IPS-NIHi11 (cell line): ENCODE measurements at regions not wholly inside any gene's neighbourhood (a gene's known extent, or its start where the extent isn't known, plus 50 kb on each side); places are given as distances from the start of the nearest gene placed in this dataset.

Experiments
- DNase-seq: peaks from one replicate; pipeline ENCODE4 v3.0.0; 2012; ENCODE audit warnings: mixed read lengths, low spot score

DNA sequence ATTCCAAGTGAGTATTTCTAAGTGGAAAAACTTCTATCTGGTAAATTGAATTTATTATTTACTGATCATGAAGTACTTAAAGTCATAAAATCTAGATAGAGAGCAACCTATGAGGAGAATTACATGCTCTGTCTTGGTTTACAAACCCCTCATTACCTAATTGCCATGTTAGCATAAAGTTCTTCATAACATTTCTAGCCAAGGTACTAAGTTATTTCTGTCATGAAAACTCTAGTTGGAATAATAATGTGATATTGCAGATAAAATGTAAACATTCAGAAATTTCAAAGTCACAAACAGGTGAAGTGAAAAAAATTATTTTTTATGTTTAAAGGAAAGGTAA is 228.6 kb downstream of the TTLL7 start:
- no peak for DNase-seq

DNA sequence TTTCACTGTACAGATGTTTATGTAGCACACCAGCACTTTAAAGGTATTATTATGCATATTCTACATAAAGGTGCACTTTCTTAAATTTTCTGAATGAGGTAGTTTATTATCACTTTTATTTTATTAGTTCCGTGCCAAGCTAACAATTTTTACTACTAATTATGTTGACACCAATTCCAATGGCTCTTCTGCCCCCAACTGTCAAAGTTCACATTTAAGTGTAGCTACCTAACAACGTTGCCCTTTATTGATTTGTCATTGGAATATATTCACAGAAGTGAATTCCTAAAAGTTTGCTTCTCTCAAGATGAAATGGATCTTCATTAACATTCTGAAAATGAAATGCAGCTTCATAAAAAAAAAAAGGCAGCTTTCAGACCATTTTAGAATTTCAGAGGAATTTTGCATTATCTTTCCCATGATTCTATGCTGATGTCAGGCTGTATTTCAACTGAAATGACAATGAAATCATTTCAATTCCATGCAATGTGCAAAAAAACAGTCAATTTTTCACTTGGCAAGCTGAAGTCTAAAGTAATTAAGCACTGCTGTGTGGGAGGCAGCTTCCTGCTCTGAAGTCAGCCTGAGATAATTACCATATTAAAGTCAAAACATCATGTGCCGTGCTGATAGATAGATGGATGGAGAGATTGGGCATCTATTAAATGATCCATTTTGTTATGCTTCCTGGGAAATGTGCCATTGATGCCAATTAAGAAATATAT is 229.2 kb downstream of the TTLL7 start:
- no peak for DNase-seq

DNA sequence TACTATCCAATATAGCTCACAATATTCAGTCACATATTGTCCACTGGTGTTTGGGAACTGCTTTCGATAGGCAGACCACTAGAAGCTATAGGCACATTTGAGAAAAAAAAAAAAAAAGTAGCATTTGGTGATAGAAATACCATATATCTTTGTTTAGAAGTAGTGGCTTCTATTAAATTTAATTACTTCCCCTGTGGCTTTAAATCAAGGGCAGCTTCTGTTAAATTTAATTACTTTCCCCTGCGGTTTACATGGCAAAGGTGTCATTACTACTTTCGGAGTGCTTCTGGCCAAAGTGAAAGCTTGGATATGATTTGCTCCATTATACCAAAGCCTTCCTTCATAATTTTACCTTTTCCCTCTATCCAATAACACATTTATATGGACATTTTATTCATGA is 229.9 kb downstream of the TTLL7 start:
- DNase-seq = no peak

DNA sequence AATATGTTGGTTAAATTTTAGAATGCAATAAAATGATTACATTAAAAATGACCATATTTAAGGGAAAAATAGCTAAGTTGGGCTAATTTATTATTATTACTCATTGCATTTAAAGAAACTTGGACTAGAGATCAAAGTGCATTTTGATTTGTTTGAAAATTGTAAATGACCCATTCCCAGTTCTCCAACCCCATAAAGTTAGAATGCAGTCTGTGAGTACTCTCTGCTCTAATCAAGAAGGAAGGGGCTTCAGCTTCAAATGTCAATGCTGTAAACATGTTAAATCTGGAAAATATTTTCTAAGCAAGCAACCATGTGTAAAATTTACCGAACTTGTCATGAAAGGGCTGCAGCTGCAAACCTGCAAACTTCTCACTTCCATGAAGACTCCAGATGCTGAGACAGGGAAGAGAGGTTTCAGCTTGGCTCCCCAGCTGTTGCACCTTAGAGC is 232.7 kb downstream of the TTLL7 start:
- no peak for DNase-seq

DNA sequence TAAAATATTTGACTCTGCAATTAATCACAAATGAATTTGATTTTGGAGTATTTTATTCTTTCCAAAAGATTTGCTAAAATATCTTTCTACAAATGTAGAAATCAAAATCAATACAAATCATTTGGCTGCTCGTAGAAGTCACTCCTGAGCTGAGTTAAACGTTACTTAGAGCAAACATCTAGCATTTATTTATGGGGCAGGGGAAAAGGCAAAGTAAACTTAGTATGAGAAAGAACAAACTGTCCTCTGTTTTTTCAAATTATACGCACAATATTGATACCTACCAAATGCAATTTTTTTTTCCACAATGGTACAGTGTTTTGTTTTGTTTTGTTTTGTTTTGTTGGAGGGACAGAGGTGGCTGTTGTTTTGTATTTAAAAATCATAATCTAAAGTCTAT is 233.8 kb downstream of the TTLL7 start:
- no peak for DNase-seq

DNA sequence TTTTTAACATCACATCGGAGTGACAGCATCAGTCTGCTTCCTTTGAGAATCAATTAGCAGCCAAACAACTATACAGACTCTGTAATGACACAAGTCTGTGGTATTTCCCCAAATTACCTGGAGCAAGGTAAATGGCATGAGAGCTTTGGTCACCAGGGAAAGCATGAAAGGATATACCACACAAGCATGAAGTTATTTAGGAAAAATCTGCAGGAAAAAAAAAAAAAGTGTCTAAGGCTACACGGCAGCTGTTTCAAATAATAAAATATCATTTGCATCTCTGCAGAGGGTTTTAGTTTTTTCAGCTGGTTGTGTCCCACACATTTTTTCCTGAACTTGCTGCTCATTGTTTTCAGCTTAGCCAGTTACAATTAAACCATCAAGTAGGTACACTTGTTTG is 234.7 kb downstream of the TTLL7 start:
- DNase-seq = no peak

DNA sequence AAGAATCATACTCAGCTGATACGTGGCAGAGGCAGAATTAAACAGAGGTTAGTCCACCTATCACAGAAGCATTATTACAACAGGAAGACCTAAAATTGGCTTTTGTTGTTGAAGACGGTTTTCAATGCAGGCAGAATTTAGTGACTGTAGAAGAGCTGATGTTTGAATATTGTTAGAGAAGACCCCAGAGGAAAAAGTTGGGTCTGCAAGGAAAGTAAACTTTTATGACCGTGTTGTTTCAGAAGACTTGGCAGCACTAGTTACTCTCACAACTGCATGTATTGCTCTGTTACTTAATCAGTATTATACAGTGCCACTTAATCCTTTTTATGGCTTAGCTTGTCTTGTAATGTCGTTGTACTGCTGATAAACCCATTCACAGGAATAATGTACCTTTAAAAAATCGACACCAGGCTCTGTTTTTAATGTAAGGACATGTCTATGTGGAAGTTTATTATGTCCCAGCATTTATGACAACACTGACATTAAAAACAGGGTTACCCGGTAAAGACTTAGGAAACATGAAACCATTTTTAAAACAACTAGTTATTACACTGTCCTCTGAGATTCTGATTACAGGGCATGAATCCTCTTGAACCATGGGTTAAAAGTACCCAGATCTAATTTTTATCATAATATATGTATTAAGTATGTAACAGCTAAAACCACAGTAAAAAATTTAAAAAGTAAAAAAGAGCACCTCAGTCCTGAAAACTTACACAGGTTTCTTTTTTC is 235.4 kb downstream of the TTLL7 start:
- no peak for DNase-seq

DNA sequence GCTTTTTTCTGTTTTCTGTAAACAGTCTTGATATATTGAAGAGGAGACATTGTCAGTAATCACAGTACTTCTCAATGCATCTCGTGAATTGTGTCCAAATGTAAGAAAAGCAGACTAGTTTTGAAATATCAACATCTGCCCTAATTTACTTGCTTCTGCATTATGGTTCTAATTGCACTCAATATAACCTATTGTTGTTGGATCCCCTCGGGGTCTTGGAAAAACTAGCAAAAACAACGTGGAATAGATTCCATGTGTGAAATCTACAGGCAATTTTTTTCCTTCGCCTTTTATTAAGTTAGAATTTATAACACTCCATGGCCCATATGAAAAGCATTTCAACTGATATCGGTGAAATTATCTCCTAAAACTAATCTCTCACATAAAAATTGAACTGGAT is 236.5 kb downstream of the TTLL7 start:
- no peak for DNase-seq

DNA sequence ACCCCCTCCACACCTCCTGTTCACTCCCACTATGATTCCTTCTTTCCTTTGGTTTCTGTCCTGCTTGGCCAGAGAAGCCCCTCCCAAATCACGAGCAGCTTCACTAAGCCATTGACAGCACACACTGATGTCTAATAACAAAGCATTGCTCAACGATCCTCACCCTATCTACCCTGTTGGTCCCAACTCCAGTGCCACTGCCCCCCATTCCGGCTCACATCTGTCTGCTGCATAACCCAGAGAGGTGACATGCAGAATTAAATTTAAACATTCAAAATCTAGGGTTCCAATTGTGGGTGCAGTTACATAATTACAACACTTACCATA is 236.9 kb downstream of the TTLL7 start:
- DNase-seq = no peak

DNA sequence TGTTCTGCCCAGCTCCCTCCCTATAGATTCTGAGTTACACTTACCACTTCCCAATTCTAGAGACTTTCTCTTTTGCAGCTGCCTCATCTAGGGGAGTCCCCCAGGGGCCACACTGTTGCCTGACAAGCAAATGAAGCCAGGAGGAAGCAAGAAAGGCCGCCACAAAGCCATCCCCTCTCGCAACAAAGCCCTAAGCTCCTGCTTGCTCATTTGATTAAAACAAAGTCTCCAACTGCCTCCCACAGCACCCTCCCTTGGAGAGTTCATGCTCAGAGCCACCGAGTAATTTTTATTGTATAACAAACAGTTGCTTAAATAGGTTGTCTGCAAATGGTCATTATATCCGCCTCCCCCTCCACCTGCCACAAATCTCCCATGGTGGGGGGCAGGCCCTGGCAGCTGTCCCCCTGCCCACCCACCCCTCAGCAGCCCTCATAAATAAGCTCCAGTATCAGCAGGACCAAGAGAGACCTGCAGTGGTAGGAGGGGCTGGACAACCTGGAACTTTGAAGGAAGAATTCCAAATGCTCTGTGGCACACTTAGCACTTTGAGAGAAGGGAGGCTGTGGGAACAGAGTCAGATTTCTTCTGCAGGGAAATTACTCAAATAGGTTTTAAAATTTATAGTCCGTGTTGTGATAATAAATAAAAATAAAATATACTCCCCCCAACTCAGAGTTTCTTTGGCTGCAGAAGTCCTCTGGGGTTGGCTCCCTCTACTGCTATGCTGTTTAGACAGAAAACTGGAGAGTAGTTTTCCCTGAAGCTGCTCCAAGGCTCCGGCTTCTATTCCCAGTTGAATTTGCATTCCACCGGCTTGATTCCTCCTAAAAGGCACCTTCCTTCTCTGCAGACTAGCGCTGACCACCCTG is 237.5 kb downstream of the TTLL7 start:
- no peak for DNase-seq

DNA sequence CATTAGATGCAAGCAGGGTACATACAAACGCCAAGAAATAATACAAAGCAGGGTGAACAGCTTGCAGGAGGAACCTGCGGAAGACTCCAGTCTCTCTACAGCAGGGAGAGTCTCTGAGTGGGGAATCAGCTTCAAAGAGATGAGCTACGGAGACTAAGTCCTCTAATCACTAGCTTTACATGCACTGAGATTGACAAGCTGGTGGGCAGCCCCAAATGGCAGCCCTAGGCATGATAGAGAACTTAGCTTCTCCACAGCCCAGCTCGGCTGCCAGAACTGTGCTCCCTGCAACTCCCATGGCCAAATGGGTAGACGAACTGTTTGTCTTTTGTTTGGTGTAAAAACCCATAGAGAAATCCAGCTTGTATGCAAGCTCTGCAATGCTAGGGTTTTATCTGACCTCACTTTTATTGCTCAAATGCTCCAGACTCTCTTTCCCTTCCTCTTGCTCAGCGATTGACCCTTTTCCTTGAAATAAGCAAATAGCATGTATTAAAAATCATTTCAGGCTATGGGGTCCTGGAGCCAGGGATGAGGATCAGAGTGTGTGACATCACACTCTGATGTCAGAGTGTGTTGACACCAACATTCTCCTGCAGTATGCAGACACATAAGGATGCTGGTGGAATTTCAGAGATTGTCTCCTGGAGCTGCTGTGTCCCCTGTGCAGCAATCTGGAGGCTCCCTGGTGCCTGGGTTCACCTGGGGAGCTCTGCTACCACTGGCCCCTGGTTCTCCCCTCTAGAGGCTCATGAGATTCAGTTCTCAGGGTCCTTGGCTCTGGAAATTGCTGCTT is 238.5 kb downstream of the TTLL7 start:
- DNase-seq = no peak

DNA sequence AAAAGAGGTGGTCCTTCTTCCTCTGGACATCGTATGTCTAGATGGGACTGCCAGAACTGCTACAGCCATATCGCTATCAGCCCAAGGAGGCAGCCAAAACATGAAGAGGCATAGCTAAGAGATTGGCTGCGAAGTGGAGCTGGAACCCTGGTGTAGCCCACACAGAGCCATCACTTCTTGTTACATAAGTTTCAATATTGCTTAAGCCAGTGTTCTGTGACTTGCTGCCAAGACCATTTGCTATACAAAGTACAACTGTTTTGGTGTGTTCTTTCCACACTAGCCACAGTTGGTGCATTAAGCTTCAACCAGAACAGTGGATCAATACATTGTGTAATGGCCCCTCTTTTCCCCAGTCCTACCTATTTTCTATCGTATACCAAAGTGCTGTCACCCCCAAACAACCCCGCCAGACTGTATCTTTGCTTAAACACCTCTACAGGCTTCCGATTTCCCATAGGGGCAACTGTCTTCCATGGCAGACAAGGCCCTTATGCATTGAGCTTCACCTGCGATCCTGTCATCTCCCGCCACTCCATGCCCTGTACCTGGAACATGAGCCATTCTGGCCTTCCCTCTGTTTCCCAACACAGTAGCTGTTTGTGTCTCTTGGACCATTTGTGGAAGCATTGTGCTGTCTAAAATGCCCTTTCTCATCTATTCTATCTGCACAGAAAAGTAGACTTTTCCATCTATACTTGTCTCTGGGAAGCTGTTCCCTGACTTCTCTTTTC is 241.8 kb downstream of the TTLL7 start:
- no peak for DNase-seq

DNA sequence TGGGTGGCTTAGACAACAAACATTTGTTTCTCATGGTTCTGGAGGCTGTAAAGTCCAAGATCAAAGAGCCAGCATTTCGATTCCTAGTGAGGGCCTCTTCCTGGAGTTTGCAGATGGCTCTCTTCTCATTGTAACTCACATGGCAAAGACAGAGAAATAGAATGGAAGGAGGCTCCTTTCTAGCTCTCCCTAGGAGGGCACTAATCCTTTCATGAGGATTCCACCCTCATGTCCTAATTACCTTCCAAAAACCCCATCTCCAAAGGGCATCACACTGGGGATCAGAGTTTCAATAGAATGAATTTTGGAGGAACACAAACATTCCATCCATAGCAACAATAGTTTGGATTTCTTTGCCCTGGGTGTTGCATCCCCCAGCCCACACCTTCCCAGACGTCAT is 247.3 kb downstream of the TTLL7 start:
- DNase-seq = no peak

DNA sequence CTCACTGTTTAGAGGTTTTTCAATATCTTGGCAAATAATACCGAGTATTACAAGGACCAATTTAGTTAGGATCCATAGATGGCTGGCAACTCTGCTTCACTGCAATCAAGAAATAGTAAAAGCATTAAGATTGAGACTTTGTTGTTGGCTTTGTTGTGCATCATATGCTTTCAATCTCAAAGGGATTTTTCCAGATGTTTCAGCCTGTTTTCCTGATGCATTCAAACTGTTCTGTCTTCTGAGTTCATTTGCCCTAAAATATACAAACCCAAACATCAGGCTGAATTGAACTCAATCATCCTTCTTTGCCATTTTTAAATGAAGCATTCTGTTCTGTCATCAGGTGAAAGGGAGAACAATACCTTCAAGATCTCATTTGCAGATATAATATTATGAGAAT is 248.7 kb downstream of the TTLL7 start:
- no peak for DNase-seq

DNA sequence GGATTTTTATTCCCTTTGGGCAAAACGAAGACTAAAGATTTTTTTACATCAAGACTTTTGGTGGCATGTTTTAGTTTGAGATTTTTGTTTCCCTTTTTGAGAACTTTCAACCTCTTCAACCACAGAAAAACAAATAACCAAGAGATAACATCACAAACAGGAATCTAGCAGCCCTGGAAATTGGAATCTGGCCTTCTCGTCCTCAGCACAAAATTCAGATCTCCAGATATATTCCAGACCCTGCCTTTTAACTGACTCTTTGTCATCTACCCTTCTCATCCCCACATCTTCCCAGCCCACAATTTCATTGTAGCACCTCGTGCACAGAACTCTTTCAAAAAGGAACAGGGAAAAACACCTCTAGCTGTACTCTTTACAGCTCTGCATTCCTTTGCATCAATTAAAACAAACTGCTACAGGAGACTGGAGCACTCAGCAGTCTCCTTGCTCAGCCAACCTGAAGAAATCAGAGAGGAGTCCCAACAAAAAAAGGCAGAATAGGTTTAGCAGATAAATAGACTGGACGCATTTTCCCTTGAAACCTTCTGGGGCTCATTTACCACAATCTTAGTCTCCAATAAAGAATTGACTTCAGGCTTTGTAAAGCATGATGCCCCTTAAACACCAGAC is 251.0 kb downstream of the TTLL7 start:
- DNase-seq = no peak

DNA sequence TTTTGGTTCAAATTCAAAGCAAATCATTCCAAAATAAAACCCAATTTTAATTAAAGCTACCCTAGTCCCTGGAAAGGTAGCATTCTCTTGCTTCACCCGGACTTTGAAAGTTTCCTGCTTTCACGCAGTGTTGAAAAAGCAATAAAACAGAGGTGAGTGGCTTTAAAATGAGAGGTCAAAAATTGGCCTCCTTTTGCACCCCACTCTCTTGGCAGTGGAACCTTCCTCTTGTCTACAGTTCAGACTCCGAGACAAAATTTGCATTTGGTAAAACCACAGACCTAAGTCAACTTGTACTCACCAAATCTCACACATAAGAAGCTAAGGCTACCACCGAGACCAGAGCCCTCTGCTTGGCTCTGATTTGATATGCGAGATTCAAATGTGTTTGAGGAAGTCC is 252.7 kb downstream of the TTLL7 start:
- no peak for DNase-seq

DNA sequence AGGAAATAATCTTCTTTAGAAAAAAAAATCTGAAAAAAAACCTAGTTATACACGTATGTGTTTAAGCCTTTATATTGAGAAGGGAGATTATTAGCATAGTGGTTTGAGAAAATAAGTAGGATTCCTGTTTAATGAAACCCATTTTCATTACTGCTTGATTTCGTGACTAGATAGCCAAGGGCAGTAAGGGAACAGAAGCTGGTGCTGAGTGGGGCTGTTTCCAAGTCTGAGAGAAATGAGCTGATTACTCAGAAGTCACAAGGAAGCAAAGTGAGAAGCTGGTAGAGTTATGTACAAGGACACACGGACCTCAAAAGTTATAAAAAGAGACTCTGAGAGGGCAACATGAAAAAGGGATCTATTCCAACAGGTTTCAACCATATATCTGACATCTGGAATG is 256.5 kb downstream of the TTLL7 start:
- DNase-seq = no peak

DNA sequence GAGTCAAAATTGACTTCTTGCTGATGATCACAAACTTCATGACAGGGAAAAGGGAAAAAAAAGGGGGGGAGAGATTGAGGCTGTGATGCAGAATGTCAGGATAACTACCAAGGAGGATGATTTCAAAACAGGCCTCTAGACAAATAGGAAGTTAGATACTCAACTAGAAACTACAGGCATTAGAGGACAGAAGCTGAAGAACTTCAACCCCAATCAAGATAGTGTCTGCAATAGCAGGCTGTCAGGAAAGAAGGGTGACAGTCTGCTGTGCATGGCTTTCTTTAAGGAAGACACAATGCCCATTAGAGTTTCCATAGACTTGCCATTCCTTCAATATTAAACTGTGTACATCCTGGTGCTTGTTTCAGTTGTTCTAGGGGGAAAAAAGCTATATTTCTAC is 257.2 kb downstream of the TTLL7 start:
- no peak for DNase-seq

DNA sequence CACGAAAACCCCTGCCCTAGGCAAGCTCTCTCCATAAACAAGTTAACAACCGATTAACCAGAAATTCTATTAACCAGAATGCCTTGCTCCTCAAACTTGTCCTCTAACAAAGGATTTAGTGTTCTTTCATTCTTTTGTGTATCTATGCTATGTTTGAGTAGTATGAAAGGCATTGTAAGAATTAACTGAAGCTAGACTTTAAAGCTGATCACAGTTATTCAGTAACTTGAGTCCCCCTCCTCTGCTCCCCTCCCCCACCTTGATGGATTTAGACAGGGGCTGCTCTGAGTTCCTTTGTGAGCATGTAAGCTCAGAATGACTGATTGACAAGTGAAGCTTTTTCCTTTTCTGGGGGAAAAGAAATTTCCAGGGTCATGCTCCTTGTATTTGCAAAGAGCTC is 257.6 kb downstream of the TTLL7 start:
- DNase-seq = peak; percentile 26

DNA sequence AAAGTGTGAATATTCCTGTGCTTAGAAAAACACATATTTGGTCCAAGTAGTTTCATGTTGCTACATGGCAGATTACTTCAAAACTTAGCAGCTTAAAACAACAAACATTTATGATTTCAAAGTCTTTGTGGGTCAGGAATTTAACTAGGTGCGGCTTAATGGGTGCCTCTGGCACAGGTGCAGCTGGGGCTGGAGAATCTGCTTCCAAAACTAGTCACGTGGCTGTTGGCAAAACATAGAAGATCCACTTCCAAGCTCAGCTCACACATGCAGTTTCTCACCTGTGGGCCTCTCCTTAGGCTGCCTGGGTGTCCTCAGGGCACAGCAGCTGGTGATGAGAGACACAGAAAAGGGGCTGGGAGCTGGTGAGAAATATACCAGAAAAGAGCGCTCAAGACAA is 263.4 kb downstream of the TTLL7 start:
- DNase-seq = no peak

DNA sequence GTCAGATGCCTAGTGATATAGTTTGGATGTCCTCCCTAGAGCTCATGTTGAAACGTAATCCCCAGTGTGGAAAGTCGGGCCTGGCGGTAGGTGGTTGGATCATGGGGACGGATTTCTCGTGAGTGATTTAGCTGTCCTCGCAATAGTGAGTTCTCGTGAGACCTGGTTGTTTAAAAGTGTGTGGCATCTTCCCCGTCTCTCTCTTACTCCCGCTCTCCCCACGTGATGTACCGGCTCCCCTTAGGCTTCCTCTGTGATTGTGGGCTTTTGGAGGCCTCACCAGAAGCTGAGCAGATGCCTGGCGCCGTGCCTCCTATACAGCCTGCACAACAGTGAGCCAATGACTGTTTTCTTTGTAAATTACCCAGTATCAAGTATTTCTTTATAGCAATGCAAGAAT is 264.5 kb downstream of the TTLL7 start:
- DNase-seq = no peak
